Fibroblast of villous mesenchyme (primary cell): ENCODE measurements at regions not wholly inside any gene's neighbourhood (a gene's known extent, or its start where the extent isn't known, plus 50 kb on each side); places are given as distances from the start of the nearest gene placed in this dataset.

ENCODE experiments used
- DNase-seq: peaks from one replicate; pipeline ENCODE4 v3.0.0-alpha.2; 2010; ENCODE audit warnings: low read depth
- H3K4me3 ChIP-seq: 2 replicates; pipeline ENCODE4 v1.5.1; 2011; ENCODE audit warnings: low read depth, mild to moderate bottlenecking, low read length
- TF ChIP-seq, protein P1 (sequence below): IDR thresholded peaks from 2 replicates; pipeline ENCODE4 v1.5.1; 2012; ENCODE audit warnings: low read depth, mild to moderate bottlenecking, low read length; ENCODE audit not compliant: insufficient read depth

DNA sequence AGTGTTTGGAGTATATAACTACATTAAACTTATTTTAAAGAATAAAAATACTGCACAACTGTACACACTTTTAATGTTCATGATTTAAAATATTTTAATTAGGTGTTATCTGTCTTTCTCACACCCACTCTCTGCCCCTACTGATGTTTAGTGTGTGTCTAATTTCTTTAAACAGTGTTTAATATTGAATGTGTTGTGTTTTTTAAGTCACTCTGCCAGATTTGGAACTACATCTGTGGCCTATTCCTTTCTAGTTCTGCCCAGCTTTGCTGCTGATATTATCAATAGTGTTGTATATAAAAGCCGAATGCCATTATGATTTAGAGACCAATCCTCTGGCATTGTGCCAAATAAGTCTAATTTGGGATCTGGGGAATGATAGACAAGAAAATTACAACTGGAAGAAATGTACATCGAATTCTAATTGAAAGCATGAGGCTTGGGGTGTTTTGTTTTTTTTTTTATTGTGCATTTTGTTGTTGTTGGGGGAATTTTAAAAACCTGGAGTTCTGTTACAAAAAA, 398.0 kb downstream of the CPS1 start:
- TF ChIP-seq, protein P1, sequence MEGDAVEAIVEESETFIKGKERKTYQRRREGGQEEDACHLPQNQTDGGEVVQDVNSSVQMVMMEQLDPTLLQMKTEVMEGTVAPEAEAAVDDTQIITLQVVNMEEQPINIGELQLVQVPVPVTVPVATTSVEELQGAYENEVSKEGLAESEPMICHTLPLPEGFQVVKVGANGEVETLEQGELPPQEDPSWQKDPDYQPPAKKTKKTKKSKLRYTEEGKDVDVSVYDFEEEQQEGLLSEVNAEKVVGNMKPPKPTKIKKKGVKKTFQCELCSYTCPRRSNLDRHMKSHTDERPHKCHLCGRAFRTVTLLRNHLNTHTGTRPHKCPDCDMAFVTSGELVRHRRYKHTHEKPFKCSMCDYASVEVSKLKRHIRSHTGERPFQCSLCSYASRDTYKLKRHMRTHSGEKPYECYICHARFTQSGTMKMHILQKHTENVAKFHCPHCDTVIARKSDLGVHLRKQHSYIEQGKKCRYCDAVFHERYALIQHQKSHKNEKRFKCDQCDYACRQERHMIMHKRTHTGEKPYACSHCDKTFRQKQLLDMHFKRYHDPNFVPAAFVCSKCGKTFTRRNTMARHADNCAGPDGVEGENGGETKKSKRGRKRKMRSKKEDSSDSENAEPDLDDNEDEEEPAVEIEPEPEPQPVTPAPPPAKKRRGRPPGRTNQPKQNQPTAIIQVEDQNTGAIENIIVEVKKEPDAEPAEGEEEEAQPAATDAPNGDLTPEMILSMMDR = no peak
- H3K4me3 ChIP-seq = no peak overlapping the region
- no peak for DNase-seq

DNA sequence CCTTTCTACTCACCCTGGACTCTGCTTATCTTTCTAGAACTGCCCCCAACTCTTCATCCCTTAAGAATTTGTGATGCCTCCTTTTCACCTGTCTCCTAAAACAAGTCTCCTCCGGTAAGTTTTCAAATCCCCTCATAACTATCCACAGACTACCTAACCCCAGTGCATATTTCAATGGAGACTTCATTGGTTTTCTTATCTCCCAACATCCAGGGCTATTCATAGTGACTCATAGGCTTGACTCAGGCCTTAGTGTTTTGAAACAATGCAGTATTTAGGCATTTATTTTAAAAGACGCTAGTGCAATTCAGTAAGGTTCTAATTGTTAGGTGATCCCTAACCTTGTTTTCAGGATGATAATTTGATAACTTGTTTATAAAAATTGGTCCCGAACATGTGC, 399.2 kb downstream of the CPS1 start:
- no peak overlapping the region for H3K4me3 ChIP-seq
- no peak for DNase-seq
- TF ChIP-seq, protein P1 = no peak

DNA sequence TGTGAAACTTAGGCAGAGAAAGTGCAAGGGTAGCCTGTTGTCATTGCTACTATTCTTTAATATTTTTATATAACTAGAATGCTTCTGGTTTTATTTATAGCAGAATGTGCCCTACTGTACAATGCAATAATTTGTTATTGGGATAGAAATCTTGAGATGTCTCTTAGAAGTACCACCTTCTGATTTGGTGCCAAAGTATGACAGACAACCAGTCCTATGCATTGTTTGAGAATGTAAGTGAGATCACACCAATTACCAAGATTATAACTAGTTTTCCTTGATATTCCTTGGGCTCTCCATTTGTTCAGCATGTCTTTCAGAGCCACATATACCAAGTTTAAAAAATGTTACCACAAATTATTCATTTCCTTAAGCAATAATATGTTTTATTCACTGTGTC, 399.7 kb downstream of the CPS1 start:
- DNase-seq = no peak
- no peak overlapping the region for H3K4me3 ChIP-seq
- TF ChIP-seq, protein P1 = no peak

DNA sequence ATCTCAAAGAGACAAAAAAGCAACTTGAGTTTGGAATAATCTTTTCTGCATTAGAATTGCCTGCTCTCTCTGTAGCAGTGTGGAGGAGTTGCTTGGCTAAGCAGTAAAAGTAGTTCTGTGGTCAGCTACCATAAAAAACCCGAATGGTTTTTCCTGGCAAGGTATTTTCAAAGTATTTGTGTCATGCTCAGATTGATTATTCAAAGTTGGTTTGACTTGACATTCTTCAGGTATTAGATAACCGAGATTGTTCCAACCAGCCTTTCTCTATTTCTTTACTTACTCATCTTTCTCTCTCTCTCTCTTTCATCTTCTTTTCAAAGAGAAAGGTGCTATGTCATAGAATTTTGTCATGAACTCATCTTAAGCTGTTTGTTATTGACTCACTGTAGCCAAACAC, 404.9 kb downstream of the CPS1 start:
- H3K4me3 ChIP-seq = no peak overlapping the region
- TF ChIP-seq, protein P1 = no peak
- DNase-seq = no peak

DNA sequence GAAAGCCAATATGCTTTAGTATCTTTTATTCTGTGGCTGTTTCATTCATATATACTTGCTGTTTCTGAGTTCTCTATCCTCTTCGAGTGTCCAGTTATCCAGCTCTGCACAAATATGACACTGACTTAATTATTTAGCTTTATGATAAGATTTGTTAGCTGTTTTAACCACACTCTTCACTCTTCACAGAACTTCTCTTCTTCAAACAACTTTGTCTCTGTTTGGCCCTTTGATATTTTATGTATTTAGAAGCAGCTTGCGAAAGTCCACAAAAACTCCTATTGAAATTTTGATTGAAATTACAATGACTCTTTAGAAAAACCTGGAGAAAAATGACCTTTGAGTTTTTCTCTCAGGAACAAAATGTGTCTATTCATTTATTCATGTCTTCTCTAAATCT, 407.0 kb downstream of the CPS1 start:
- TF ChIP-seq, protein P1 = no peak
- H3K4me3 ChIP-seq = no peak overlapping the region
- no peak for DNase-seq

DNA sequence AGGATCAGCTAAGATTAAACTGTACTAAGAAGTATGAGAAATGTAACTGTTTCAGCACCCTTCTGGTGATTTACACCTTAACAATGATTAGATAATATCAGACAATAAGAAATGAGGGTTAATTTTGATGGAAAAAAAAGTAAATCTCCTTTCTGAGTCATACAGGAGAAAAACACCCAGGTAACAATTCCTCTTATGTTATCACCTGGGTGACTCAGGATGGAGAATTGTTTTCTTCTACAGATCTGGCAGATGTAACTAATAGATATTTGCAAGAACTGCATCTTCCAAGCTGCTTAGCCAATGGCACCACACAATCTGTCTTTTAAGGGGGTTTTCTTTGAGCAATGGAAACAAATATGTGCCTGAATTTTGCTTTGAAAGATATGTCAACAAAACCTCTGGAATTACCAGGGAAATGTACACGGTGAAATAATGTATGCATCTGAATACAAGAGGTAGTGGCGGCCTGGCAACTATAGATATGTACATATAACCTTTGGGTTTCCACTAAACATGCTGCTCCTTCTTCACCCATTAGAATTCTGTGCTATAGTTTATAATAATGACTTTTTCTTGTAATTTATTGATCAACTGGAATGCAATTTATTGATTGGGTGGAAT, 407.9 kb downstream of the CPS1 start:
- no peak for DNase-seq
- TF ChIP-seq, protein P1 = no peak

DNA sequence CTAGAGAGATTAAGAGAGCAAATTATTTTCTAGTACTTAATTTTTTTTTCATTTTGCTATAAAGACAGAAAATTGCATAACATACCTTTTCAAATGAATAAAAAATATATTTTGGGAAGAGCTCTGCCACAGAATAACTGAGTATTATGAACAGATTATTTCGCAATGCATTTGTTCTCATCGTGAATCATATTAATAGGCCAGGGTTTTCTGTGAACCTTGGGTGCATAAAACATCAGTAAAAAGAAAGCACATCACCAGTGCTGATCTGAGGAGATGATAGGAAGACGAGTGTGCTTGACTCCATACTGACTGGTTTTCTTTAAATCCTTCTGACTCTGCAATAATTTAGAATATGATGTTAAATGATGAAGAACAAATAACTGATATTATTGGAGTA, 409.1 kb downstream of the CPS1 start:
- H3K4me3 ChIP-seq = no peak overlapping the region
- DNase-seq = no peak
- TF ChIP-seq, protein P1 = no peak

More for the DNA sequence above, 407.9 kb downstream of the CPS1 start:
- no peak overlapping the region for H3K4me3 ChIP-seq
